GM12874 (cell line): ENCODE measurements at regions not wholly inside any gene's neighbourhood (a gene's known extent, or its start where the extent isn't known, plus 50 kb on each side); places are given as distances from the start of the nearest gene placed in this dataset.

Experiments
- TF ChIP-seq, protein P1 (sequence below): IDR thresholded peaks from 2 replicates; pipeline ENCODE4 v1.5.1; 2011; ENCODE audit warnings: low read depth, mild to moderate bottlenecking, control low read depth, low read length, moderate library complexity; ENCODE audit not compliant: insufficient read depth

DNA sequence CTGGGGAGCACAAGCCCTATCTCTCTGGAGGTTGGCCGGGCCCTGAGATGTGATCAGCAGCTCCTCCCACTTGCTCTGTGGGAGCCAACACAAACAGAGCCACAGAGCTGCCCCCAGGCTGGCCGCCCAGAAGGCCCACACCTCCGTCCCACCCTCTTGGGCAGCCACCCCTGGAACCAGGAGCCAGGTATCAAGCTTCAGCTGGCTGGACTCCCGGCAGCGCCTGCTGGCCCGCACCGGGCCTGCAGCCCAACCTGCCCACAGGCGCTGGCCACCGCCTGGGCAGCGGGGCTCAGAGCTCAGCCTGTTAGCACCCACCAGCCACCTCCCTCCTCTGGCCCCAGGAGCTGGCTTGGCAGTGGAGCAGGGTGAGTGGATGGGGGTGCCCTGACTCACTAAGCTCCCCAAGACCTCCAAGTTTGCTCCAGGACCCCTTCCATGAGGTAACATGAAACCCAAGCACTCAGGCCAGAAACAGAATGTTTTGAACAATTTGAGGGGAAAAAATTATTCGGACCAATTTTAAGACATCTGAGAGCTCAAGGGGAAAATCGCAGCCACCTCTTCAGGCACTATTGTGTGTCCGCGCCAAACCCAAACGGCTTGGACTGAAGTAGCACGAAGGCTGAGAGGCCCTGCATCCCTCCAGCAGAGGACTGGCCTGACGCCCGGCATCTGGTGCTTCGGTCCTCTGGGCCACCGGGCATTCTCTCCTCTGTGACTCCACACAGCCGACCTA lies 450.8 kb downstream of the SOX6 start:
- TF ChIP-seq, protein P1, sequence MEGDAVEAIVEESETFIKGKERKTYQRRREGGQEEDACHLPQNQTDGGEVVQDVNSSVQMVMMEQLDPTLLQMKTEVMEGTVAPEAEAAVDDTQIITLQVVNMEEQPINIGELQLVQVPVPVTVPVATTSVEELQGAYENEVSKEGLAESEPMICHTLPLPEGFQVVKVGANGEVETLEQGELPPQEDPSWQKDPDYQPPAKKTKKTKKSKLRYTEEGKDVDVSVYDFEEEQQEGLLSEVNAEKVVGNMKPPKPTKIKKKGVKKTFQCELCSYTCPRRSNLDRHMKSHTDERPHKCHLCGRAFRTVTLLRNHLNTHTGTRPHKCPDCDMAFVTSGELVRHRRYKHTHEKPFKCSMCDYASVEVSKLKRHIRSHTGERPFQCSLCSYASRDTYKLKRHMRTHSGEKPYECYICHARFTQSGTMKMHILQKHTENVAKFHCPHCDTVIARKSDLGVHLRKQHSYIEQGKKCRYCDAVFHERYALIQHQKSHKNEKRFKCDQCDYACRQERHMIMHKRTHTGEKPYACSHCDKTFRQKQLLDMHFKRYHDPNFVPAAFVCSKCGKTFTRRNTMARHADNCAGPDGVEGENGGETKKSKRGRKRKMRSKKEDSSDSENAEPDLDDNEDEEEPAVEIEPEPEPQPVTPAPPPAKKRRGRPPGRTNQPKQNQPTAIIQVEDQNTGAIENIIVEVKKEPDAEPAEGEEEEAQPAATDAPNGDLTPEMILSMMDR = no peak

DNA sequence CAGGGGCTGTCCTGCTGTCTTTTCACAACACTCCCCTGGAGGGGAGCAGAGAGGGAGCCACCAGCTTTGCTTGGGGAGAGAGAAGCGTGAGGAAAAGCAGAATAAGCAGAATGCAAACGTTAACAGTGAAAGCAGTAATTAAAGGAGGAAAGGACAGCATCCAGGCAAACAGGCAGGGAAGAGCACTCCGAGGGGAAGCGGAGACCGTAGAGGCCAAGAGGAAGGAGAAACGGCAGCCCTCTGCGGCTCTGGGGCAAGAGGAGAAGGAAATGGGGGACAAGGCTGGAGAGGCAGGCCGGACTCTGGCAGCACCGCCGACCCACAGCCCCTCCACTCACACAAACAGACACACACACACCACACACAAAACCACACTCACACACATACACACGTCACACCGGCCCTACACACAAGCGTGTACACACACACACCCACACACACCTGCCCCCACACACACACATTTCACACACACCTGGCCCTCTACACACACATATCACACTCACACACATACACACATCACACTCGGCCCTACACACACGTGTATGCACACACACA lies 449.8 kb downstream of the SOX6 start:
- TF ChIP-seq, protein P1 = no peak

DNA sequence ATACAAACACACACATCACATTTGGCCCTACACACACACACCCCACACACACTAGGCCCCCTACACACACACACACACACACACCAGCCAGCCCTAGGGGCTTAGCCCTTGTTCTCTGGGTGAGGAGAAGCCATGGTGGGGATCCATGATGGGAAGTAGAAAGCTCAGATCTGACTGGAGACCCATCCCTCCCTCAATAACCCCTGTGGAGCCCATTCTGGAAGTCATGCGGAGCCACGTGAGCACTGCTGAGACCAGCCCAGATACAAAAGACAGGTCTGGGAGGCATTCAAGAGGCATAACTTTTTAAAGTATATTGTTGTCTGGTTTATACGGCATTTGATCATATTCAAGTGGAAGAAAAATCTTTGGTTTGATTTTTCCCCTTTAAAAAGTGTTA lies 448.5 kb downstream of the SOX6 start:
- TF ChIP-seq, protein P1 = no peak

DNA sequence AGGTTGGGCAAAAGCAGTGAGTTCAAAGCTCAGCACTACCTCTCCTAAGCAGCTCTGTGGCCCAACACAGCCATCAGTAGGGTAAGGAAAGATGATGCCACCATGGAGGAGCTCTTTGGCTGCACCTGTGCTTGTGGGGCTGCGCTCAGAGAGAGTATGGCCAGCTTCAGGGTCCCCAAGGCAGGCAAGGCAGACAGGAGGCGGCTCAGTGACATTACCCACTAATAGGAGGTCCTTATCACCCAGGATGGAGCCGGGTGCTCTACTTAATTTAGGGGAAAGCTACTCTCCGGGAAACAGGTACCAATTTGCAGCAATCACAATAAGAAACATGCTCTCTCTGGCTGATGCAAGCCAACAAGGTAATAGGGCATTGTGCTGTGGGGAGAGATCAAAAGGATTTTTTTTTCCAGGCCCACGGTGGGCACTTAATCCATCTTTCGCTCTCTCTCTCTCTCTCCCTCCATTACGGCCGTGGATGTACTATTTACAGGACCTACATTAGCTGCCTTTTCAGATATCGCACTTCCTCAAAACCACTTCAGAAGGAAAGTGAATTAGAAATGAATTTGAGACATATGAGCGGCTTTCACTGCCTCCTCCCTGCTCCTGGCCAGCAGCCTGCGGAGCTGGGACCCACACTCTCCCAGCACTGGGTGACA lies 446.3 kb downstream of the SOX6 start:
- TF ChIP-seq, protein P1 = no peak

DNA sequence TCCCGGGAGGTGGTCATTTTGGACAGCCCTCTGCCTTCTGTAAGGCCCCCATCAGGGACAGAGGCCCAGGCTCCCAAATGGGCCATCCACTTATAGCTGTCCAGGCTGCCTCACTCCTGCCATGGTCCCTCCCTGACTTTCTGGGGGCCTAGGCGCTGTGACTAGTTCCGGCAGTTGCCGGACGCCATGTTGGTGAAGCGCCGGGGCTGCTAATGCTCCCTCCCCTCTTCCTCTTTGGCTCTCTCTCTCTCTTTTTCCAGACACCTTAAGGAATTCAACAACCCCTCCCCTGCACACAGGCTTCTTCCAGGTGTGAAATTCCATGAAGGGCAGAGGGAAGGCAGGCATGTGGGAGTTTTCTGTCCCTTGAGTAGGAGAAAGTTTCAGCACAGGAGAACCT lies 445.6 kb downstream of the SOX6 start:
- TF ChIP-seq, protein P1 = no peak

GRCh38 chr11:15911377-15912044 lies 444.8 kb downstream of the SOX6 start:
- TF ChIP-seq, protein P1 = no peak

GRCh38 chr11:15912291-15912690 lies 444.1 kb downstream of the SOX6 start:
- TF ChIP-seq, protein P1 = no peak
